SK-N-DZ (cell line): ENCODE measurements at regions not wholly inside any gene's neighbourhood (a gene's known extent, or its start where the extent isn't known, plus 50 kb on each side); places are given as distances from the start of the nearest gene placed in this dataset.
"Not testable (repeated sequence)": the region's sequence is repeated elsewhere in the genome, so short reads cannot be mapped to it uniquely, and the experiment has no call there.

Source experiments
- DNase-seq: peaks from one replicate; pipeline ENCODE4 v3.0.0-alpha.2; 2015; ENCODE audit warnings: low spot score

DNA sequence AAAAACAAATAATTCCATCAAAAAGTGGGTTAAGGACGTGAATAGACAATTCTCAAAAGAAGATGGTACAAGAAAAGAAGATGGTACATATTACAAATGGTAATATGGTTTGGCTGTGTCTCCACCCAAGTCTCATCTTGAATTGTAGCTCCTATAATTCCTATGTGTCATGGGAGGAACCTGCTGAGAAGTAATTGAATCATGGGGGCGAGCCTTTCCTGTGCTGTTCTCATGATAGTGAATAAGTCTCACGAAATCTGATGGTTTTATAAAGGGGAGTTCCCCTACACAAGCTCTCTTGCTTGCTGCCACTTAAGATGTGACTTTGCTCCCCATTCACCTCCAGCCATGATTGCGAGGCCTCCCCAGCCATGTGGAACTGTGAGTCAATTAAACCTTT lies 172.9 kb downstream of the C11orf91 start:
- not testable (repeated sequence) for DNase-seq

DNA sequence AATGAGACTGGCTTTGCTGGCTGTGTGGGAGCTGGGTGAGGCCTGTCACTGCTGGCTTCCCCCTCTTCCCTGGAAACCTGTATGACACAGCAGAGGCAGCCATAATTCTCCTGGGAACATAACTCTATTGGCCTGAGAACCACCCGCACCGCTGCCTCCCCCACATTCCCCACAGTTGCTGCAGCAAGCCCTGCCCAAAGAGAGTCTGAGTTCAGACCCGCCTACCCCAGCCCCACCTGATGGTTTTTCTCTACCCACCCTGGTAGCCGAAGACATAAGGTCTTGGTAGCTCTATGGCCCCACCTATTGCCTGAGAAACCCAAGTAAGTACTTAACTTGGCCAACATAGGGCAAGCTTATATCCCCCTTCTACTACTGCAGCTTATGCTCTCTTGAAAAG lies 174.8 kb downstream of the C11orf91 start:
- no peak for DNase-seq

DNA sequence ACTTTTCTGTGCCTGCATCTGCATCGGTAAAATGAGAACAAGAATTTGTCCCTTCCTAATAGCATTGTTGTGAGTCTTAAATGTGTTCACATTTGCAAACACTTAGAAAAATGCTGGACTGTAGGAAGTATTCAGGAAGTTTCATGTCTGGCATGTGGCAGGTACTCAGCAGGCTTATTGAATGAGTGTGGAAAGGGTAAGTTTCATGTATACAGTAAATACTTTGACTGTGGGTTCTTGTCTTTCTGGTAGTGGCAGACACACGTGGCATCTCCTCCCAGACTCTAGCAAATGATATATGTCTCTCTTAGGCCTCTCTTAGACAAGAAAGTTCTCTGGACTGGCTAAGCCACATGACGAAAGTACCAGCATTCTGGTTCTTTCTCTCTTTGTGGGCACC lies 179.2 kb downstream of the C11orf91 start:
- no peak for DNase-seq

DNA sequence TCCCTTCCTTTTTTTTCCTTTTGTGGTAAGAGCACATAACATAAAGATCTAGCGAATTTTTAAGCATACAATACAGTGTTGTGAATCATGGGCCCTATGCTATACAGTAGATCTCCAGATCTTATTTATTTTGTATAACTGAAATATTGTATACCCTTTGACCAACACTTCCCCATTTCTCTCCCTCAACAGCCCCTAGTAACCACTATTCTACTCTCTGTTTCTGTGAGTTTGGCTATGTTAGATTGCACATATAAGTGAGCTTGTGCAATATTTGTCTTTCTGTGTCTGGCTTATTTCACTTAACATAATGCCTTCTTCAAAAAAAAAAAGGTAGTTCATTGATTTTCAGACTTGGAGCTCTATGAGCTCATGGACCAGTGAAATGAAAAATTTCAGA lies 180.5 kb downstream of the C11orf91 start:
- no peak for DNase-seq

DNA sequence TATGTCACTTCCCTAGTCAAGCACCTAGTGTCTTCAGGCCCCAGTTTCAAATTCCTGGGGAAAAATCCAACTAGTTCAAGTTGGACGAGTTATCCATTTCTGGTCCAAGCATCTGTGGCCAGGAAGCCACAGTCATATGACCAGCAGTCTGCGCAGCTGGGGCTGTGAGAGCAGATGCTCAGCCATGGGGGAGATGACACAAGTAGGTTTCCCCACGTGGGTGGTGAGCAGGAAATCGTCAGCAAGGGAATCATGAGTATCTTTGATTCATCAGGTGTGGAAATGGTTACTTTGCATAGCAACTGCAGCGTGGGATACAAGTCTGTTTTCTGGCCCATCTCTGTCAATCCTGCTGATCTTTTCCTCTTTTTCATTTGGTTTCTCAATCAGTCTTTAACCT lies 185.3 kb downstream of the C11orf91 start:
- DNase-seq = no peak

DNA sequence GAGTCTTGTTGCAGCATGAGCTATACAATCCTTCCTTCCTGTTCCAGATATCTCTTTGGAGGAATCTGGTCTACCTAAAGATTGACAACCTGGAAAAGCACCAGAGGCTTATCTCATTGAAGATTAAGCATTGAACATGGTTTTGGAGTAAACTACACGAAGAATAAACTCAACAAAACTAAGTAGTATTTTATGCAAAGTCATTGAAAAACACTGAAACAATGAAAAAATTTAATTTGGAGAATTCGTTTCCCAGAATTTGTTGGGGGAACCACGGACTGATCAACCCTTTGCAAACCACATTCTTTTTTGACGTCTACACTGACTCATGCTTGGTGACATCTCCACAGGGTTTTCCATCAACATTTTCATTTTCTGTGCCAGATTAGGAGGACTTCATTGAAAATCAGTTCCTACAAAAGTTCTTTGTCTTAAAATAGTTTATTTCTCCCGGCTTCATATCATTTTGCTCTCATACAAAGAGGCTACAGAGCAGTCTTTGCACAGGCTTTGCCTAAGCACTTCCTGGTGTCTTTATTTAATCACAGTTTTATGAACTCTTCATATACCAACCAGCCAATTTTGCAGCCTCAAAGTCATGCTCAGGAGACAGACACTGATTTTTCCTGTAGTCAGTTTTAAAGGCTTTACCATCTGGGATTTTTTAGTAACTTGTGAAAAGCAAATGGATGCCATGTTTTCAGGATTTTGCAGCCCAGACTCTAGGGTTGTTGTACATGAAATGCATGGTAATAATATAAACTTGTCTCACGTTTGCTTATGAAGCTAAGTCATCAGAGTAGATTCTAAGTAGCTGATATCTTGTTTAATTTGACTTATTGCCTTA lies 186.3 kb downstream of the C11orf91 start:
- DNase-seq = no peak

DNA sequence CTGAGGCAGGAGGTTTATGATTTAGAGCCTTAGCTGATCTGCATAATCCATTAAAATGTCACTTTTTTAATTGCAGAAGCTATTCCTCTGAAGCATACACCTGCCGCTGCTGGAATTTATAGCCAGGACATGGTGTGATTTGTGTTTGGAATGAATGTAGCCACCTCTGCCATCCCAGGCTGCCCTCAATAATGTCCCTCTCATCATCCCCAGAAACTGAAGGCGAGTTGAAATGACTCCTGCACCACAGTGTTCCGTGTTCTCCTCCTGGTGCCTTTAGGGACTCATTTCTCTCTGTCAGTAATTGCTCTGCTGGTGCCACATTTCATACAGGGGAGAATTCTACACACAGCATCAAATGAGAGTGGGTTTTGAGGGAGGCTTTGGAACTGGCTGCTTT lies 191.0 kb downstream of the C11orf91 start:
- no peak for DNase-seq

DNA sequence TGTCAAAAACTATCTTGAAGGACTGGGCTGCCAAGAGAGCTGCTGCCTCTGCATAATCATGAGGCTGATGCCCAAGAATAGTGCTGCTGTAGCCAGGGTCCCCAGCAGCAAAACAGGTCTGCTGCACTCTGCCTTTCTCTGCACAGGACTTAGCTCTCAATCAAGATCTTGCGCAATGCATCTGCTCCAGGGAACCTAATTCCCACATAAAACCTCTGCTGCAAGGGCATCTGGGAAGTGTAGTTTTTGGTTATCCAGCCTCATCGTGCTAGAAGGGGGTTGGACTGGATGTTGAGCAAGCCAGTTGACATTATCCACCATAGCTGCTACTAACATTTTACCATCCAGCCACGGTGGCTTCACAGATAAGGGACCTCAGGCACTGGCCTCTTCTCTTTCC lies 192.7 kb downstream of the C11orf91 start:
- DNase-seq = peak; percentile 82

DNA sequence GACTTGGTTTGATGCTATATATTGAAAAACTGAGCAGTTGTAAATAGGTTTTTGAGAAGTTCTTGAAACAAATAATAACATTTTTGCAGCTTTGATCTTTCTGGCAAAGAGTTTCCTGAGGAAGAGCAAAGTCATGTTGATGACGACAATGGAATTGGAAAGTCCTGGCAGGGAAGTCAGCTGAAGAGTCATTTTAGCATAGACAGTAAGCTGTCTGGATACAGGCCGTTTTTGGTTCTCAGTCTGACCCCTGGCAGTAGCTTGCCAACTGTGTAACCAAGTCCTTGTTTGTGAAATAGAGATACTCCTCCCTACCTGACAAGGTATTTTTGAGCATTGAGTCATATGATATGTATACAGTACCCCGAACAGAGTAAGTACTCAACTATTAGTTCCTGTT lies 193.3 kb downstream of the C11orf91 start:
- DNase-seq = no peak

DNA sequence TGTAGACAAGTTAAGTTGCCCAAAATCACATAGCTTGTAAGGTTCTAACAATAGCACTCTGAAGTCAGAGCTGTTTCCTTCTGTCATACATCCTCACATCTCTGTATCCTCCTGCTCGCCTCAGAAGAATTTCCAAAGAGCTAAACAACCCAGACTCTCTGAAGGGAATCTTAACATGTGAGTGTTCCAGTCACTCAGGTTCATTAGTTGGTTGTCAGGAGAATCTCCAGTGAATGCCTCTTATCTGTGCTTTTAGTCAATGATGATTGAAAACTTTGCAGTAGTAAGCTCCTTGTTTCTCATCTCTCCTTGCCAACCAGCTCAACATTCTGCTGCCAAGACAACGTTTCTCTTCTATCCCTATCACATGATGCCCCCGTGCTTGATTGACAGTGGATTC lies 195.5 kb downstream of the C11orf91 start:
- peak; percentile 12 for DNase-seq

DNA sequence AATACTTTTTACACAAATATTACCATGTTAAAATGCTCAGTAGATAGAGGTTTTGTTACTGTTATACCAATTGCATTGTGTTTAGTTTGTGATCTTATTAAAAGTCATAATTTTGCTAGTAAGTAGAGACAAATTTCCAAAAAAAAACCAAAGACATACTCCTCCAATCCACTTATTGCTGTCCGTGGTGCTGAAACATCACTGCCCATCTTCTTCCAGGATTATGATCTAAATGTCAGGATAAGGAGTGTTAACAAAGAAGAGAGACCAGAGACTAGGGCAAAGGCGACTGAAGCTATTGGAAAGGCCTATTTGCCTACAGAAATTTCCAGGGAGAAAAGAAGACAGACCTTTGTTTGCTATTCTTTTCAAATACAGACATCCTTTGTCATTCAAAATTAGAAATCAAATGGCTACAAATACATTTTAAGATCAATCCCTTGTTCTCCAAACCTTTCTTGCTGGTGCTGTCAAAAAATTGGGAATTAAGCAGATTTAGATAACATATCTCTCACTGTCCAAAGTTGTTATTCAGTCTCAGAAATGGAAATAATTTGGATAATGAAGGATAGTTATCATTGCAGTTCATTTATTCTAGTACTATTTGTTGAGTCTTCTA lies 199.7 kb downstream of the C11orf91 start:
- DNase-seq = no peak

DNA sequence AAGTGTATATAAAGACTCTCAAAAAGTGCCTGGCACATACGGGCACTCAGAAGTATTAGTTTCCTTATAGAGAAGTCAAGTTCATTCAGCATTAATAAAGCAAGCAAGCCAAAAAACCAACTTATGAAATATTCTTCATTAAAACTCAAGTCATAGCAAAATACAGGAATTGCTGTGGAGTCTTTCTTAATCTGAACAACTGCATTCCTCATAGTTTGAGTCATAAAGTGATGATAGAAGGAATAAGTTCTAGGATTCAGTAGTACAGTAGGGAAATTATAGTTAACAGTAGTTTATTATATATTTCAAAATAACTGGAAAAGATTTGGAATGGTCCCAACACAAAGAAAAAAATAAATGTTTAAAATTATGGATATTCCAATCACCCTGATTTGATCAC lies 200.3 kb downstream of the C11orf91 start:
- DNase-seq = no peak

DNA sequence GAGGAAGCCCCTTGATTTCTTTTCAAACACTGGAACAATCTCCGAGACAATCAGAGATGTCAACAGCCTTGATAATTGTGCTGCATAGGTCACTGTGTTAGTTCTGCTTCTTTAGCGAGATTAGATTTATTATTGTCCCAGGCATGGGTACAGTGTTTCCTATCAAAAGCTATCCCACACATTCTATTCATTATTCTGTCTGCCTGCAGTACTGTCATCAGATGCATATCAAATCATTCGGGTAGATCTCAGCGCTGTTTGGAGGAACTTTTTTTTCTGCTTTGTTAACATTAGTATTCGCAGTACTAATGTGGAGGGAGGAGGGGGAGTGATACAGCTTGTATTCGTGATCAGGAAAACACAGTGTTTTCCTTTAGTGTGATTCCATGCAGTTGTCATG lies 208.0 kb downstream of the C11orf91 start:
- DNase-seq = no peak

DNA sequence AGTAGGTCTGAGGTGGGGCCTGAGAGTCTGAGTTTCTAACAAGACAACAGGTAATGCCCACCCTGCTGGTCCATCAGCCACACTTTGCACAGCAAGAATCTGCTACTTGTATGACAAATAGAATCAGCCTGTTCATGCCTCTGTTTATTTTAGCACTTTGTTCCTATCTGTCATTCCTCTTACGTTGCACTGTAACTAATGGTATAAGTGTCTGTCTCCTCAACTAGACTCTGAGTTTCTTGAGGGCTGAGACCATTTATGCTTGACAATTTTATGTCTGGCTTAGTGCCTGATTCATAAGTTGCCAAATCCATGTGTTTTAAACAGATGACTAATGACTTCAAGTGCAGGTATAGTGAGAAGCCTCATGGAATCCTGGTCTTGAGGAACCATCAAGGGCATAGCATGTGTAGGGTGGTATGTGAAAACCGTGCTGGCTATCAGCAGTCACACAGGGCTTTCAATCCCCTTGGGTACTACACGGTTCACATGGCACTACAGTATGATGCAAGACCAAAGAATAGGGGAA lies 209.7 kb downstream of the C11orf91 start:
- DNase-seq = no peak

DNA sequence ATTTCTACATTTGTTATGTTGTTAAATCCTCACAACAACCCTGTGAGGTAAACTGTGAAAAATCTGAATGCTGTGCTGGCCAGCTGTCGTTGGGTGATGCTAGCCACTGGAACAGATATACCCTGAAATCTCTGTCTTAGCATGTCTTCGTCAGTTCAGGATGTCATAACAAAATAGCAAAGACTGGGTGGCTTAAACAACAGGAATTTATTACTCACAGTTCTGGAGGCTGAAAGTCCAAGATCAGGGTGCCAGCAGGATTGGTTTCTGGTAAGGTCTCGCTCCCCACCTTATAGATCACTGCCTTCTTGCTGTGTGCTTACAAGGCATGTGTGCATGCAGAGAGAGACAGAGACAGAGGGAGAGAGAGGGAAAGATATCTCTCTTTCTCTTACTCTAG lies 211.7 kb downstream of the C11orf91 start:
- DNase-seq = no peak

DNA sequence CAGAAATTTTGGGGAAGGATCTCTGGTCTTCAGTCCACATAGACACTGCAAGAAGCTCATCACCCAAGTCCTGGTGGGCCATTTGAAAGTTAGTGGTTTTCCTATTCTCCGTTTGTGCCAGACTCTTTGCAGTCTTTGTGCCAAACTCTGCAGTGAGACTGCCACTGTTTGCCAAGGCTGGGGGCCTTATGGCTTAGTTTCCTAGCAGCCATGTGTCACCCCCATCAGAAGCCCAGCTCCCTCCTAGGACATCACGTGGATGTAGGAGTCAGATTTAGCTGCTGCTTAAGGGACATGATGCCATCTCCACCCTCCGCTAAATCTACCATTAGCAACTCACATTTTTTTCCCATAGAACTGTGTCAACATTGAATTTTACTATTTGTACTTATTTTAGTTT lies 220.0 kb downstream of the C11orf91 start:
- DNase-seq = no peak

DNA sequence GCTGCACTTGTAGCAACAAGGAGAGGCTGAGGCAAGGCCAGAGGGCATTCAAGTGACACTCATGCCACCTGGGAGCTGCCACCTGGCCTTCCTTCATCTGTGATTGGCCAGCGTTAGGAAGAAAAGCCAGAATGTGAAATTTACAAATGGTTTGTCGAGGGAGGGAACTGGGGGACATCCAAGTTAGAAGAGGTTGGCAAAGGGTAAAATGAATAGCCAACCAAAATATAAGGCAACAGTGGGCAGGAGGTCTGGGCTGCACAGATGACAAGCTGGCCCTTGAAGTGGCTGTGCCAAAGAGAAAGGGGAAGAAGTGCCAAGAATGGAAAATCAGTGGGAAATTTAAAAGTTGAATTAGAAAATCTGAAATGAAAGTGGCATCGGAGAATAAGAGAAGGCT lies 221.4 kb downstream of the C11orf91 start:
- DNase-seq = no peak

DNA sequence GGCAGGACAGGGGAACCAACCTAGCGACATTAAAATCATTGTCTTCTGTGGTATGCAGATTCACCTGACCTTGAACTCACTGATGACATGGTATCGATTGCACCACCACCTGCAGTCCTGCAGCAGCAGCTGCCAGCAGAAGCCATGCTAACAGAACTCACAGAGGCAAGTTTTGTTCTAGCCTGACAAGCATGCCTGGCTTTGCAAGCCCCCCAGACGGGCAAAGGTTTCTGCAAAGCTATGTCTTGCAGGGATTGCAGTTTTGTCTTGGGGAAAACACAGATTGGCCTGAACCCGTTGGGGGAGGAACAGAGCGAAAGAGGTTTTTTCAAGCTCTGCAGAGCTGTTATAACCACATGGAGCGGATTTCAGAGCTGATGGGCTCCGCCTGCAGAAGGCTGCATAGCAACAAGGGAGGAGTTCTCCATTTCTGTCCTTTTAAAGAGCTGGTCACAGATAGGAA lies 221.0 kb downstream of the HIPK3 start:
- peak; percentile 41 for DNase-seq

DNA sequence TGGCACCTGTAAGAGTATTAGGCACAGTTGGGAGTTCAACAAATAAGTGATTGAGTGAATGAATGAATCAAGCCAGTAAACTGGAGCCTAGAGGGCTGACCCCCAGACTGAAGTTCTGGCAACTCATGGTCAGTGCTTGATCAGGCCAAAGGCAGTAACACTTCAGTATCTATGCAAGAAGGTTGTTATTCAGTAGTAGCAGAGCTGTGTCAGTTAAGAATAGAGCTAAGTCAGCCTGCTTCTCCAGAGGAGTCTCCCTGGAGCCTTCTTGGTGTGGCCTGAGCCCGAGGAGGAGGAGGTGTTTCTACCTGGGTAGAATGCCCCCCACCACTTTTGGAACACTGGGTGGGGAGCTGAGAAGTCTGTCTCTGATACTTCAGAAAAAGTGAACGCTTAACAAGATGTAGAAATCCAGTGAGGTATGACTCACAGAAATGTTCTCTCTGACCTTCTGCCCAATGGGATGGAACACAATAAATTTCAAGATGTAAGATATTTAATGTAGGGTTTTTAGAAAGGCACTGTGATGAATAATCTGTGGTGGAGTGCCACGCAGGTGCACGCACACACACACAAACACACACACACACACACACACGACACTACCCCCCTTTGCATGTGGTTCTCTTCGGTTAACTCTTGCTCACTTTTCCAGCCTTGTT lies 219.9 kb downstream of the HIPK3 start:
- DNase-seq = no peak

DNA sequence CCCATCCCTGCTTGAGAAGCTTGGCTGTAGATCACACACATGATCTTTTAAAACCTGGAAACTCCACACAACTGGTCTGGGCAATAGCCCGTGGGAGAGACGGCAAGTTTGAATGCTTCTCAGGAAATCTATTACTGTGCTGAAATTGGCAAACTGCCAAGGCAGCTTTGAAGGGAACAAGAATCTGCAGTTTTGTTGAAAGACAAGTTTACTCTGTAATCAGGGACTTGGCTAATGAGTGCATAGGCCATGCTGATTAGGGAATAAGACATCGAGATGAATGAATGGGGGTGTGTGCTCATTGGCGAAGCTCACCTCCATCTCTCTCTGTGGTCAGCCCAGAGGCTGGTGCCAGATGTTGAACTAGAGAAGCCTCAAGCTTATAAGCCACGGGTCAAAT lies 218.8 kb downstream of the HIPK3 start:
- no peak for DNase-seq

DNA sequence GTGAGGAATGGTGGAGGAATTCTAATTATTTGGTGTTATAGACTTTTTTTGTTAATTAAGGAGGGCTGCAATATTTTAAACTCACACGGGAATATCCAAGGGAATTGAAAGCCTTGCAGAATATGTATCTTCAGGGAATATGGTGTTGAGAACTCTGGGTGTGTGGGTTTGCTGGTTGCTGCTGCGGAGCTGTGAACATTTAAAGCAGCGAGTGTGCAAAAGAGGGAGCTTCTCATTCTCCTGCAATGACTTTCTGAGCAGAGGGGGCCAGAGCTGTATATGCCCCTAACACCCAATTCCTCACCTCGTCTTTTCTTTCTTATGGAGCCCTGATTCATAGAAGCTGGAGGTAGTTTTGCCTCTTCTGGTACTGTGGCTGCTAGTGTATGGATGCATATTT lies 217.7 kb downstream of the HIPK3 start:
- DNase-seq = no peak

DNA sequence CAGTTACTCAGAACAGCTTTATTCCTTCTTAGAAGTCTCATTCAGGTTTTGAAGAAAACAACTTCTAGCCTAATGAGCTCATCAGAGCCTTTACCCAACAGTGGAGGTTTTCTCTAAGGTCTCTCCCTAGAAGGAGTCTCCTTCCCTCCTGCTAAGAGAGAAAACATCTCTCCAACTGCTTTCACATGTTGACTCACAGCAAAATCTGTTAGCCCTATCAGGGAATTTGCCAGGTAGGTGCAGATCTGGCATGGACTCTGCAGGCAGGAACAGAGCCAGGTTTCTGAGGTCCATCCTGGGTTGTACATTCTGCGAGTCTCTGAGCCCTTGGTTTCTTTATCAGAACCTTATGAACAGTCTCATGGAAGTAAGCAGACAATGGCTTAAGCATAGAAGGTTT lies 214.4 kb downstream of the HIPK3 start:
- DNase-seq = no peak

DNA sequence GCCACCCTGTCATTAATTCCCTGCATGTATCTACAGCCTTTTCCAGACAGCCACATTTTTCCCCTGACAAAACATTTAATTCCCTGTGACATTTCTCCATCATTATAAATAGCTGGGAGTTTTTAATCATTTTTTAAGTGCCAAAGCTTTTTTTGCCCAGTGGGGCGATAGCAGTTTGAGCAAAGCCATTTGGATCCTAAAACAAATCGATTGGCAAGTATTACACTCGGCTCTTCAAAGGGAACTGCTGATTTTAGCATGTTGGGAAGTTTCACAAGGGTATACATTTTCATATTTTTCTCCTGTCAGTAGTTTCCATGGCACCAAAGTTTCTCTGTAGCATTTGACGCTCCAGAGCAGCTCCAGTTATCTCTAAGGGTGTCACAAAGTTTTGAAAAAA lies 210.8 kb downstream of the HIPK3 start:
- DNase-seq = no peak
